PC-3 (cell line): ENCODE measurements at regions not wholly inside any gene's neighbourhood (a gene's known extent, or its start where the extent isn't known, plus 50 kb on each side); places are given as distances from the start of the nearest gene placed in this dataset.

Source experiments
- ATAC-seq: fragments of 200-7000 bp; cut with Tn5 transposase; 2 replicates; pipeline ENCODE4 v1.9.1; 2020; ENCODE audit warnings: mild to moderate bottlenecking, moderate library complexity
- BruUV-seq: library from RNA; stranded (reverse); fragments of 400-500 nt; replicated peaks from 2 replicates; lab custom pipeline; 2021; lab: Mats Ljungman, UMichigan
- CTCF ChIA-PET: fragments of 300-600 bp; sonication (Branson Sonifier 250); formaldehyde crosslinking; loops from one replicate; lab custom pipeline; 2022; ENCODE audit warnings: antibody characterized with exemption; lab: Charles Lee
- POLR2A ChIA-PET: fragments of 300-600 bp; sonication (Branson Sonifier 250); formaldehyde crosslinking; loops from one replicate; lab custom pipeline; 2022; ENCODE audit warnings: antibody characterized with exemption; ENCODE audit not compliant: unreplicated experiment; lab: Charles Lee
- DNase-seq: peaks from one replicate; pipeline ENCODE4 v3.0.0-alpha.2; 2015
- H2AFZ ChIP-seq: fragments of 300-600 bp; sonication (generic); 2 replicates; pipeline ENCODE4 v1.6.0; 2016; ENCODE audit warnings: antibody characterized with exemption, low read length
- H3F3A ChIP-seq: fragments of 300-600 bp; sonication (generic); one replicate; pipeline ENCODE4 v1.6.0; 2017; ENCODE audit warnings: antibody characterized with exemption, low read length, control low read depth, mild to moderate bottlenecking; ENCODE audit not compliant: unreplicated experiment
- H3K27ac ChIP-seq: fragments of 300-600 bp; sonication (generic); 2 replicates; pipeline ENCODE4 v1.5.1; 2016; ENCODE audit warnings: mild to moderate bottlenecking, low read length
- H3K27me3 ChIP-seq: fragments of 300-600 bp; sonication (generic); 2 replicates; pipeline ENCODE4 v1.6.1; 2016; ENCODE audit warnings: low read length, mixed read lengths
- H3K36me3 ChIP-seq: fragments of 300-600 bp; sonication (generic); 2 replicates; pipeline ENCODE4 v1.6.1; 2016; ENCODE audit warnings: low read depth, mixed run types, low read length, mixed read lengths
- H3K4me1 ChIP-seq: fragments of 300-600 bp; sonication (generic); 2 replicates; pipeline ENCODE4 v1.5.1; 2016; ENCODE audit warnings: low read length; ENCODE audit not compliant: insufficient read depth
- H3K4me2 ChIP-seq: fragments of 300-600 bp; sonication (generic); 2 replicates; pipeline ENCODE4 v1.6.0; 2016; ENCODE audit warnings: low read length
- H3K4me3 ChIP-seq: fragments of 300-600 bp; sonication (generic); 2 replicates; pipeline ENCODE4 v1.5.1; 2016; ENCODE audit warnings: mild to moderate bottlenecking, low read length, mixed read lengths
- H3K79me2 ChIP-seq: fragments of 300-600 bp; sonication (generic); 2 replicates; pipeline ENCODE4 v1.6.1; 2017; ENCODE audit warnings: low read length, mixed read lengths
- H3K9ac ChIP-seq: fragments of 300-600 bp; sonication (generic); 2 replicates; pipeline ENCODE4 v1.6.0; 2016; ENCODE audit warnings: mild to moderate bottlenecking, low read length
- H3K9me2 ChIP-seq: fragments of 300-600 bp; sonication (generic); replicated peaks from 2 replicates; pipeline ENCODE4 v1.6.1; 2016; ENCODE audit warnings: mixed run types, low read length, mixed read lengths
- H3K9me3 ChIP-seq: fragments of 300-600 bp; sonication (generic); 2 replicates; pipeline ENCODE4 v1.6.1; 2016; ENCODE audit warnings: low read length, mixed read lengths
- H4K20me1 ChIP-seq: fragments of 300-600 bp; sonication (generic); 2 replicates; pipeline ENCODE4 v1.6.1; 2016; ENCODE audit warnings: low read length, mixed read lengths
- EZH2 ChIP-seq: fragments of 300-600 bp; sonication (generic); IDR thresholded peaks from one replicate; pipeline ENCODE4 v1.6.1; 2017; ENCODE audit warnings: antibody characterized with exemption, mild to moderate bottlenecking, low read length; ENCODE audit not compliant: unreplicated experiment
- EZH2phosphoT487 ChIP-seq: fragments of 300-600 bp; sonication (generic); IDR thresholded peaks from 2 replicates; pipeline ENCODE4 v1.6.1; 2018; ENCODE audit warnings: mild to moderate bottlenecking, antibody characterized with exemption, low read length, borderline replicate concordance
- intact Hi-C: fragments of 100-400 bp; cut with micrococcal nuclease; formaldehyde crosslinking; loops from 2 replicates; pipeline ENCODE4 v1.9.0; 2023
- TF ChIP-seq, protein P1 (sequence below): fragments of 300-600 bp; sonication (generic); conservative IDR thresholded peaks from 2 replicates; pipeline ENCODE4 v1.5.1; 2017; ENCODE audit warnings: antibody characterized with exemption, low read depth, mild to moderate bottlenecking, low read length

GRCh38 chr3:164604687-164605086 lies 473.6 kb downstream of the SI start:
- Histone ChIP-seq H2AFZ (no peak overlapping the region), H3K9me2 (no peaks in the 10 kb centered on the region), H3K27ac (no peak overlapping the region), H3K9ac (no peak overlapping the region), H3K36me3 (no peaks in the 10 kb centered on the region), H3F3A (no peaks in the 10 kb centered on the region), H3K79me2 (no peaks in the 10 kb centered on the region), H3K27me3 (no peaks in the 10 kb centered on the region), H3K4me2 (no peak overlapping the region), H3K4me1 (no peaks in the 10 kb centered on the region), H4K20me1 (no peaks in the 10 kb centered on the region), H3K9me3 (0 out of 2 replicates have a peak, but pooled peaks cover 3% of the 10 kb centered on the region), H3K4me3 (no peak overlapping the region)
- POLR2A ChIA-PET: no interaction called here
- BruUV-seq: no TSS peak
- ATAC-seq: no peak
- no peak for DNase-seq
- CTCF ChIA-PET: no interaction called here
- intact Hi-C loops: no loop called here
- TF ChIP-seq, protein P1, sequence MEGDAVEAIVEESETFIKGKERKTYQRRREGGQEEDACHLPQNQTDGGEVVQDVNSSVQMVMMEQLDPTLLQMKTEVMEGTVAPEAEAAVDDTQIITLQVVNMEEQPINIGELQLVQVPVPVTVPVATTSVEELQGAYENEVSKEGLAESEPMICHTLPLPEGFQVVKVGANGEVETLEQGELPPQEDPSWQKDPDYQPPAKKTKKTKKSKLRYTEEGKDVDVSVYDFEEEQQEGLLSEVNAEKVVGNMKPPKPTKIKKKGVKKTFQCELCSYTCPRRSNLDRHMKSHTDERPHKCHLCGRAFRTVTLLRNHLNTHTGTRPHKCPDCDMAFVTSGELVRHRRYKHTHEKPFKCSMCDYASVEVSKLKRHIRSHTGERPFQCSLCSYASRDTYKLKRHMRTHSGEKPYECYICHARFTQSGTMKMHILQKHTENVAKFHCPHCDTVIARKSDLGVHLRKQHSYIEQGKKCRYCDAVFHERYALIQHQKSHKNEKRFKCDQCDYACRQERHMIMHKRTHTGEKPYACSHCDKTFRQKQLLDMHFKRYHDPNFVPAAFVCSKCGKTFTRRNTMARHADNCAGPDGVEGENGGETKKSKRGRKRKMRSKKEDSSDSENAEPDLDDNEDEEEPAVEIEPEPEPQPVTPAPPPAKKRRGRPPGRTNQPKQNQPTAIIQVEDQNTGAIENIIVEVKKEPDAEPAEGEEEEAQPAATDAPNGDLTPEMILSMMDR: no peak
- no peak for TF ChIP-seq EZH2phosphoT487
- no peak for TF ChIP-seq EZH2

DNA sequence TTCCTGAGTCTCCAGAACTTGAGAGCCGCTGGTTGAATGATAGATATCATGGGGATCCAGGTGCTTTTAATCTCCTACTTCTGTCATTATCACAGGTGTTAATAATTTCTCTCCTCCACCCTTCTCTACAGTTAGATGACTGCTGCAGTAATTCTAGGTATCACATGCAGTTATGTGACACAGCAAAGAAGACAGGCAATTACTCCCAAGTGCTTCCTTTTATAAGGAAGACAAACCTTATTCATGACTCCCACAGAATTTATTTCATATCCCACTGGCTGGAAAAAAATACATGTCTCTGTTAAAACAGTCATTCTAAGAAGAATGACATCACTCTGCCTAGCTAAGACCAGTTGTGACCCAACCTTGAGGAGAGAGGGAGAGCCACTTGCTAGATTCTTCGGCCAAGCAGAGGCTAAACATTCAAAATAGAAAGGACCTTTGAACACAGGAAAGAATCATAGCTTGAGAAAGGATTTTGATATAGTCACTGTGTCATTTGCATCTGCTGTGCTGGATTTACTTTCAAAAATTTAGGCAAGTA lies 500.6 kb downstream of the SI start:
- Histone ChIP-seq H3K27ac (no peak overlapping the region), H3K4me2 (no peak overlapping the region), H3K4me1 (no peaks in the 10 kb centered on the region), H3K9ac (no peak overlapping the region), H4K20me1 (no peaks in the 10 kb centered on the region), H3K9me3 (no peaks in the 10 kb centered on the region), H3K27me3 (no peaks in the 10 kb centered on the region), H2AFZ (no peak overlapping the region), H3K79me2 (no peaks in the 10 kb centered on the region), H3K4me3 (no peak overlapping the region), H3F3A (no peaks in the 10 kb centered on the region), H3K9me2 (no peaks in the 10 kb centered on the region), H3K36me3 (no peaks in the 10 kb centered on the region)
- TF ChIP-seq EZH2: no peak
- TF ChIP-seq, protein P1: no peak
- no peak for TF ChIP-seq EZH2phosphoT487
- ATAC-seq (no peak), DNase-seq (no peak)
- CTCF ChIA-PET: no interaction called here
- no TSS peak for BruUV-seq
- intact Hi-C loops: no loop called here
- POLR2A ChIA-PET: no interaction called here

- no peaks in the 10 kb centered on the region for H3K79me2 ChIP-seq
- no peak overlapping the region for H3K9ac ChIP-seq
- no peak for DNase-seq
- no peaks in the 10 kb centered on the region for H3K27me3 ChIP-seq
- BruUV-seq: no TSS peak
- H3K4me1 ChIP-seq: no peaks in the 10 kb centered on the region
- no peak overlapping the region for H3K4me2 ChIP-seq
- CTCF ChIA-PET: no interaction called here
- H2AFZ ChIP-seq: no peak overlapping the region
- no peaks in the 10 kb centered on the region for H3F3A ChIP-seq
- H3K9me2 ChIP-seq: no peaks in the 10 kb centered on the region
- no peak overlapping the region for H3K4me3 ChIP-seq
- H3K9me3 ChIP-seq: no peaks in the 10 kb centered on the region
- no peaks in the 10 kb centered on the region for H3K36me3 ChIP-seq
- intact Hi-C loops: no loop called here
- POLR2A ChIA-PET: no interaction called here
- ATAC-seq: no peak
- H3K27ac ChIP-seq: no peak overlapping the region
- no peak for TF ChIP-seq EZH2
- TF ChIP-seq EZH2phosphoT487: no peak
- TF ChIP-seq, protein P1: no peak
- H4K20me1 ChIP-seq: no peaks in the 10 kb centered on the region
These were observed 505.9 kb downstream of the SI start for GRCh38 chr3:164572436-164572835.
